Loucy (cell line): ENCODE measurements at regions not wholly inside any gene's neighbourhood (a gene's known extent, or its start where the extent isn't known, plus 50 kb on each side); places are given as distances from the start of the nearest gene placed in this dataset.
"Not testable (repeated sequence)": the region's sequence is repeated elsewhere in the genome, so short reads cannot be mapped to it uniquely, and the experiment has no call there.

Source experiments
- H2AFZ ChIP-seq: fragments of 200-600 bp; sonication (generic); 2 replicates; pipeline ENCODE4 v1.6.0; 2016; ENCODE audit warnings: antibody characterized with exemption, mild to moderate bottlenecking, low read length, moderate library complexity
- H3F3A ChIP-seq: fragments of 200-600 bp; 2 replicates; pipeline ENCODE4 v1.6.0; 2016; ENCODE audit warnings: antibody characterized with exemption, low read depth, mild to moderate bottlenecking
- H3K27me3 ChIP-seq: fragments of 200-600 bp; sonication (generic); 2 replicates; pipeline ENCODE4 v1.6.1; 2014; ENCODE audit warnings: low read length, mild to moderate bottlenecking; ENCODE audit not compliant: insufficient read depth, poor library complexity, severe bottlenecking
- H3K36me3 ChIP-seq: fragments of 200-600 bp; sonication (generic); 2 replicates; pipeline ENCODE4 v1.6.1; 2016; ENCODE audit warnings: low read length; ENCODE audit not compliant: insufficient read depth
- H3K4me1 ChIP-seq: fragments of 200-600 bp; sonication (generic); 2 replicates; pipeline ENCODE4 v1.5.1; 2014; ENCODE audit warnings: low read length, mild to moderate bottlenecking; ENCODE audit not compliant: insufficient read depth, poor library complexity, severe bottlenecking
- H3K4me2 ChIP-seq: fragments of 200-600 bp; sonication (generic); 2 replicates; pipeline ENCODE4 v1.6.0; 2014; ENCODE audit warnings: antibody characterized with exemption, low read length, low read depth, mild to moderate bottlenecking; ENCODE audit not compliant: poor library complexity, severe bottlenecking
- H3K4me3 ChIP-seq: fragments of 200-600 bp; sonication (generic); 2 replicates; pipeline ENCODE4 v1.5.1; 2014; ENCODE audit warnings: low read length, mild to moderate bottlenecking, mixed read lengths; ENCODE audit not compliant: poor library complexity, severe bottlenecking
- H3K79me2 ChIP-seq: fragments of 200-600 bp; sonication (generic); 2 replicates; pipeline ENCODE4 v1.6.1; 2014; ENCODE audit warnings: low read length; ENCODE audit not compliant: insufficient read depth
- H3K9ac ChIP-seq: fragments of 200-600 bp; sonication (generic); 2 replicates; pipeline ENCODE4 v1.6.0; 2014; ENCODE audit warnings: mild to moderate bottlenecking, low read depth, low read length, moderate library complexity; ENCODE audit not compliant: poor library complexity, severe bottlenecking
- H3K9me2 ChIP-seq: fragments of 200-600 bp; sonication (generic); replicated peaks from 2 replicates; pipeline ENCODE4 v1.6.1; 2016; ENCODE audit warnings: low read depth, low read length, mixed read lengths
- H3K9me3 ChIP-seq: fragments of 200-600 bp; sonication (generic); 2 replicates; pipeline ENCODE4 v1.6.1; 2014; ENCODE audit warnings: mild to moderate bottlenecking, antibody characterized with exemption, low read length, low read depth; ENCODE audit not compliant: insufficient read depth
- H4K20me1 ChIP-seq: fragments of 200-600 bp; sonication (generic); 2 replicates; pipeline ENCODE4 v1.6.0; 2014; ENCODE audit warnings: antibody characterized with exemption, low read length, mild to moderate bottlenecking; ENCODE audit not compliant: insufficient read depth, poor library complexity, severe bottlenecking
- CTCF ChIP-seq: fragments of 200-600 bp; sonication (generic); conservative IDR thresholded peaks from 2 replicates; pipeline ENCODE4 v1.5.1; 2014; ENCODE audit warnings: mild to moderate bottlenecking, antibody characterized with exemption, low read length
- EZH2phosphoT487 ChIP-seq: fragments of 200-600 bp; IDR thresholded peaks from 2 replicates; pipeline ENCODE4 v1.6.1; 2018; ENCODE audit warnings: antibody characterized with exemption, mild to moderate bottlenecking, moderate library complexity, borderline replicate concordance

- Histone ChIP-seq H2AFZ (peak overlapping the region; percentile 59; the same call in 1 of the 2 replicates), H3K4me2 (peak overlapping the region; percentile 71), H3K9ac (peak overlapping the region; percentile 79), H3K4me1 (peaks cover 78% of the 10 kb centered on the region), H3K4me3 (peak overlapping the region; percentile 62)
- H3K36me3 ChIP-seq, H3K79me2 ChIP-seq, H4K20me1 ChIP-seq, H3F3A ChIP-seq, H3K27me3 ChIP-seq, H3K9me2 ChIP-seq, H3K9me3 ChIP-seq: not testable (repeated sequence)
- TF ChIP-seq CTCF: peak; percentile 53
Measured at GRCh38 chr14:106674509-106675125, 1148.2 kb downstream of the TMEM121 start.

GRCh38 chr14:106675716-106676115 lies 1149.3 kb downstream of the TMEM121 start:
- Histone ChIP-seq H3K9ac (peak overlapping the region; percentile 71), H3K4me1 (peaks cover 77% of the 10 kb centered on the region)
- not testable (repeated sequence) for H3K36me3 ChIP-seq, H3K4me2 ChIP-seq, H4K20me1 ChIP-seq, H3K79me2 ChIP-seq, H2AFZ ChIP-seq, H3K27me3 ChIP-seq, H3F3A ChIP-seq, H3K9me2 ChIP-seq, H3K4me3 ChIP-seq, H3K9me3 ChIP-seq

- Histone ChIP-seq H4K20me1 (no peaks in the 10 kb centered on the region), H3K4me1 (peaks cover 61% of the 10 kb centered on the region), H2AFZ (no peak overlapping the region), H3F3A (no peaks in the 10 kb centered on the region), H3K79me2 (no peaks in the 10 kb centered on the region), H3K4me2 (no peak overlapping the region), H3K36me3 (no peaks in the 10 kb centered on the region), H3K9me3 (no peaks in the 10 kb centered on the region), H3K9ac (no peak overlapping the region), H3K27me3 (no peaks in the 10 kb centered on the region), H3K9me2 (no peaks in the 10 kb centered on the region), H3K4me3 (no peak overlapping the region)
- TF ChIP-seq CTCF: no peak
- no peak for TF ChIP-seq EZH2phosphoT487
Measured at GRCh38 chr14:106679776-106680175, 1153.4 kb downstream of the TMEM121 start.

- Histone ChIP-seq H3K9me3 (no peaks in the 10 kb centered on the region), H3K79me2 (no peaks in the 10 kb centered on the region), H3K36me3 (no peaks in the 10 kb centered on the region), H3K9ac (no peak overlapping the region), H3K9me2 (no peaks in the 10 kb centered on the region), H3F3A (no peaks in the 10 kb centered on the region), H4K20me1 (no peaks in the 10 kb centered on the region), H3K27me3 (no peaks in the 10 kb centered on the region), H3K4me3 (no peak overlapping the region), H2AFZ (no peak overlapping the region), H3K4me1 (peaks cover 56% of the 10 kb centered on the region), H3K4me2 (no peak overlapping the region)
- TF ChIP-seq EZH2phosphoT487 (no peak), CTCF (no peak)
Measured at GRCh38 chr14:106681161-106681560, 1154.8 kb downstream of the TMEM121 start.
